Neural cell (in vitro differentiated cells): ENCODE measurements at regions not wholly inside any gene's neighbourhood (a gene's known extent, or its start where the extent isn't known, plus 50 kb on each side); places are given as distances from the start of the nearest gene placed in this dataset.

ENCODE experiments used
- H2AFZ ChIP-seq: fragments of 200-600, 300-800 bp; sonication (generic), shearing (Covaris generic); 2 replicates; pipeline ENCODE4 v1.6.0; 2014; ENCODE audit warnings: low read depth, mild to moderate bottlenecking, antibody characterized with exemption, low read length, moderate library complexity
- H3F3A ChIP-seq: fragments of 200-600 bp; shearing (Covaris generic); 2 replicates; pipeline ENCODE4 v1.6.1; 2016; ENCODE audit warnings: mild to moderate bottlenecking, moderate library complexity, mixed read lengths, antibody characterized with exemption, low read length; ENCODE audit not compliant: insufficient read depth, poor library complexity, severe bottlenecking
- H3K27ac ChIP-seq: fragments of 200-600, 300-800 bp; sonication (generic), shearing (Covaris generic); 2 replicates; pipeline ENCODE4 v1.5.1; 2014; ENCODE audit warnings: mild to moderate bottlenecking, low read length, moderate library complexity
- H3K27me3 ChIP-seq: fragments of 300-800, 200-600 bp; sonication (generic), shearing (Covaris generic); 2 replicates; pipeline ENCODE4 v1.6.0; 2014; ENCODE audit warnings: mild to moderate bottlenecking, low read depth, low read length, moderate library complexity; ENCODE audit not compliant: insufficient read depth
- H3K36me3 ChIP-seq: fragments of 300-800, 200-600 bp; sonication (generic), shearing (Covaris generic); 2 replicates; pipeline ENCODE4 v1.5.1; 2014; ENCODE audit warnings: mild to moderate bottlenecking, antibody characterized with exemption, low read length, moderate library complexity; ENCODE audit not compliant: insufficient read depth
- H3K4me2 ChIP-seq: fragments of 300-800, 200-600 bp; sonication (generic), shearing (Covaris generic); 2 replicates; pipeline ENCODE4 v1.6.0; 2014; ENCODE audit warnings: mild to moderate bottlenecking, low read length
- H3K4me3 ChIP-seq: fragments of 300-800, 200-600 bp; sonication (generic), shearing (Covaris generic); 2 replicates; pipeline ENCODE4 v1.5.1; 2014; ENCODE audit warnings: mild to moderate bottlenecking, low read length, moderate library complexity
- H3K79me2 ChIP-seq: fragments of 200-600 bp; shearing (Covaris generic); replicated peaks from 2 replicates; pipeline ENCODE4 v1.6.0; 2014; ENCODE audit warnings: mild to moderate bottlenecking, low read length, moderate library complexity; ENCODE audit not compliant: insufficient read depth
- H3K9ac ChIP-seq: fragments of 300-800, 200-600 bp; sonication (generic), shearing (Covaris generic); 2 replicates; pipeline ENCODE4 v1.6.1; 2016; ENCODE audit warnings: mild to moderate bottlenecking, low read length, mixed read lengths
- H3K9me2 ChIP-seq: fragments of 200-600 bp; shearing (Covaris generic); 2 replicates; pipeline ENCODE4 v1.6.1; 2016; ENCODE audit warnings: mild to moderate bottlenecking, low read length, mixed read lengths; ENCODE audit not compliant: insufficient read depth
- H3K9me3 ChIP-seq: fragments of 200-600, 300-800 bp; sonication (generic), shearing (Covaris generic); 2 replicates; pipeline ENCODE4 v1.6.1; 2016; ENCODE audit warnings: mild to moderate bottlenecking, mixed run types, low read length, moderate library complexity, mixed read lengths
- H4K20me1 ChIP-seq: fragments of 200-600 bp; shearing (Covaris generic); 2 replicates; pipeline ENCODE4 v1.6.1; 2016; ENCODE audit warnings: mild to moderate bottlenecking, mixed run types; ENCODE audit not compliant: insufficient read depth
- EP300 ChIP-seq: fragments of 450-650 bp; conservative IDR thresholded peaks from 2 replicates; pipeline ENCODE4 v1.6.1; 2014; ENCODE audit warnings: antibody characterized with exemption, mild to moderate bottlenecking, moderate library complexity; ENCODE audit not compliant: poor library complexity, severe bottlenecking
- EZH2 ChIP-seq: fragments of 200-600, 300-800 bp; shearing (Covaris generic), sonication (generic); IDR thresholded peaks from 2 replicates; pipeline ENCODE4 v1.6.1; 2014; ENCODE audit warnings: antibody characterized with exemption, low read length, borderline replicate concordance, mild to moderate bottlenecking; ENCODE audit not compliant: insufficient read depth, poor library complexity, severe bottlenecking
- MXI1 ChIP-seq: fragments of 450-650 bp; conservative IDR thresholded peaks from 2 replicates; pipeline ENCODE4 v1.6.1; 2014; ENCODE audit warnings: antibody characterized with exemption, mild to moderate bottlenecking; ENCODE audit not compliant: poor library complexity, severe bottlenecking
- POLR2AphosphoS5 ChIP-seq: IDR thresholded peaks from 2 replicates; pipeline ENCODE4 v1.6.1; 2012
- RAD21 ChIP-seq: fragments of 450-650 bp; conservative IDR thresholded peaks from 2 replicates; pipeline ENCODE4 v1.6.1; 2014; ENCODE audit warnings: antibody characterized with exemption, mild to moderate bottlenecking, moderate library complexity
- SMC3 ChIP-seq: fragments of 450-650 bp; conservative IDR thresholded peaks from 2 replicates; pipeline ENCODE4 v1.6.1; 2014; ENCODE audit warnings: antibody characterized with exemption, mild to moderate bottlenecking, moderate library complexity; ENCODE audit not compliant: poor library complexity
- TAF1 ChIP-seq: IDR thresholded peaks from 2 replicates; pipeline ENCODE4 v1.6.1; 2012; ENCODE audit warnings: low read depth
- TF ChIP-seq, protein P1 (sequence below): fragments of 450-650 bp; IDR thresholded peaks from 2 replicates; pipeline ENCODE4 v1.5.1; 2014; ENCODE audit warnings: antibody characterized with exemption, mild to moderate bottlenecking, moderate library complexity; ENCODE audit not compliant: poor library complexity, severe bottlenecking
- TF ChIP-seq, protein P2 (sequence below): IDR thresholded peaks from 2 replicates; pipeline ENCODE4 v1.6.1; 2012; ENCODE audit warnings: borderline replicate concordance

DNA sequence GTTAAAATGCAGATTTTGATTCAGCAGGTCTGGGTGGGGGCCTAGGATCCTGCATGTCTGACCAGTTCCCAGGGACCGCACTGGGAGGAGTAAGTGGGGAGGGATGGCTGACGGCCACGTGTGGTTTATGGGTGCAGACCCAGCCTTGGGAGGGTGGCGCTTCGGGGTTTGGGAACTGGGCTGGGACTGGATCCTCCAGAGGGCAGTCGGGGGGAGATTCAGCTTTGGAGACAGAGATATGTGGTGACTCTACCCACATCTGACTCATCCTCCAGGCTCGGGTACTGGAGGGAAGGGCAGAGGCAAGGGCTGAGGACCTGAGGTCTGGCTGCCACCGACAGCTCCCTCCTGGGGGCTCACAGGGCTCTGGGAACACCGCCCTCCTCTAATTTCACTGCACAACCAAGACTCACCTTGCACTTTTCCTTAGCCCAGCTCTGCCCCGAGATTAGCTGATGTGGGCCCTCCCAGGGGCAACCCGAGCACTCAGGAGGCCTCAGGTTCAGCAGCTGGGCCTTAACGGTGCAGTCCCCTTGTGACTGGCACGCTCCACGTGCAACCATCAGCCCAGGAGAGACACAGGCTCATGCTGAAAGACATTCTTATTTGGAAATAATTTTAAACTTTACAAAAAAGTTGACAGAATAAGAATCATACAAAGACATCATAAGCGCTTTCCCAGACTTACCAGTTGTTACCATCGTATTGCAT, 172.8 kb upstream of the PMEPA1 start:
- no peak overlapping the region for H3K4me3 ChIP-seq
- no peak overlapping the region for H3K4me2 ChIP-seq
- H3K9me3 ChIP-seq: no peaks in the 10 kb centered on the region
- no peak overlapping the region for H3K27ac ChIP-seq
- no peaks in the 10 kb centered on the region for H3K36me3 ChIP-seq
- H4K20me1 ChIP-seq: no peaks in the 10 kb centered on the region
- no peak overlapping the region for H3K9ac ChIP-seq
- H3K79me2 ChIP-seq: no peaks in the 10 kb centered on the region
- H3K9me2 ChIP-seq: no peaks in the 10 kb centered on the region
- H3F3A ChIP-seq: no peaks in the 10 kb centered on the region
- H3K27me3 ChIP-seq: no peaks in the 10 kb centered on the region
- no peak overlapping the region for H2AFZ ChIP-seq
- TF ChIP-seq, protein P1, sequence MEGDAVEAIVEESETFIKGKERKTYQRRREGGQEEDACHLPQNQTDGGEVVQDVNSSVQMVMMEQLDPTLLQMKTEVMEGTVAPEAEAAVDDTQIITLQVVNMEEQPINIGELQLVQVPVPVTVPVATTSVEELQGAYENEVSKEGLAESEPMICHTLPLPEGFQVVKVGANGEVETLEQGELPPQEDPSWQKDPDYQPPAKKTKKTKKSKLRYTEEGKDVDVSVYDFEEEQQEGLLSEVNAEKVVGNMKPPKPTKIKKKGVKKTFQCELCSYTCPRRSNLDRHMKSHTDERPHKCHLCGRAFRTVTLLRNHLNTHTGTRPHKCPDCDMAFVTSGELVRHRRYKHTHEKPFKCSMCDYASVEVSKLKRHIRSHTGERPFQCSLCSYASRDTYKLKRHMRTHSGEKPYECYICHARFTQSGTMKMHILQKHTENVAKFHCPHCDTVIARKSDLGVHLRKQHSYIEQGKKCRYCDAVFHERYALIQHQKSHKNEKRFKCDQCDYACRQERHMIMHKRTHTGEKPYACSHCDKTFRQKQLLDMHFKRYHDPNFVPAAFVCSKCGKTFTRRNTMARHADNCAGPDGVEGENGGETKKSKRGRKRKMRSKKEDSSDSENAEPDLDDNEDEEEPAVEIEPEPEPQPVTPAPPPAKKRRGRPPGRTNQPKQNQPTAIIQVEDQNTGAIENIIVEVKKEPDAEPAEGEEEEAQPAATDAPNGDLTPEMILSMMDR: no peak
- TF ChIP-seq SMC3: no peak
- TF ChIP-seq MXI1: no peak
- TF ChIP-seq, protein P2, sequence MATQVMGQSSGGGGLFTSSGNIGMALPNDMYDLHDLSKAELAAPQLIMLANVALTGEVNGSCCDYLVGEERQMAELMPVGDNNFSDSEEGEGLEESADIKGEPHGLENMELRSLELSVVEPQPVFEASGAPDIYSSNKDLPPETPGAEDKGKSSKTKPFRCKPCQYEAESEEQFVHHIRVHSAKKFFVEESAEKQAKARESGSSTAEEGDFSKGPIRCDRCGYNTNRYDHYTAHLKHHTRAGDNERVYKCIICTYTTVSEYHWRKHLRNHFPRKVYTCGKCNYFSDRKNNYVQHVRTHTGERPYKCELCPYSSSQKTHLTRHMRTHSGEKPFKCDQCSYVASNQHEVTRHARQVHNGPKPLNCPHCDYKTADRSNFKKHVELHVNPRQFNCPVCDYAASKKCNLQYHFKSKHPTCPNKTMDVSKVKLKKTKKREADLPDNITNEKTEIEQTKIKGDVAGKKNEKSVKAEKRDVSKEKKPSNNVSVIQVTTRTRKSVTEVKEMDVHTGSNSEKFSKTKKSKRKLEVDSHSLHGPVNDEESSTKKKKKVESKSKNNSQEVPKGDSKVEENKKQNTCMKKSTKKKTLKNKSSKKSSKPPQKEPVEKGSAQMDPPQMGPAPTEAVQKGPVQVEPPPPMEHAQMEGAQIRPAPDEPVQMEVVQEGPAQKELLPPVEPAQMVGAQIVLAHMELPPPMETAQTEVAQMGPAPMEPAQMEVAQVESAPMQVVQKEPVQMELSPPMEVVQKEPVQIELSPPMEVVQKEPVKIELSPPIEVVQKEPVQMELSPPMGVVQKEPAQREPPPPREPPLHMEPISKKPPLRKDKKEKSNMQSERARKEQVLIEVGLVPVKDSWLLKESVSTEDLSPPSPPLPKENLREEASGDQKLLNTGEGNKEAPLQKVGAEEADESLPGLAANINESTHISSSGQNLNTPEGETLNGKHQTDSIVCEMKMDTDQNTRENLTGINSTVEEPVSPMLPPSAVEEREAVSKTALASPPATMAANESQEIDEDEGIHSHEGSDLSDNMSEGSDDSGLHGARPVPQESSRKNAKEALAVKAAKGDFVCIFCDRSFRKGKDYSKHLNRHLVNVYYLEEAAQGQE: no peak
- TF ChIP-seq EZH2: no peak
- TF ChIP-seq EP300: no peak

DNA sequence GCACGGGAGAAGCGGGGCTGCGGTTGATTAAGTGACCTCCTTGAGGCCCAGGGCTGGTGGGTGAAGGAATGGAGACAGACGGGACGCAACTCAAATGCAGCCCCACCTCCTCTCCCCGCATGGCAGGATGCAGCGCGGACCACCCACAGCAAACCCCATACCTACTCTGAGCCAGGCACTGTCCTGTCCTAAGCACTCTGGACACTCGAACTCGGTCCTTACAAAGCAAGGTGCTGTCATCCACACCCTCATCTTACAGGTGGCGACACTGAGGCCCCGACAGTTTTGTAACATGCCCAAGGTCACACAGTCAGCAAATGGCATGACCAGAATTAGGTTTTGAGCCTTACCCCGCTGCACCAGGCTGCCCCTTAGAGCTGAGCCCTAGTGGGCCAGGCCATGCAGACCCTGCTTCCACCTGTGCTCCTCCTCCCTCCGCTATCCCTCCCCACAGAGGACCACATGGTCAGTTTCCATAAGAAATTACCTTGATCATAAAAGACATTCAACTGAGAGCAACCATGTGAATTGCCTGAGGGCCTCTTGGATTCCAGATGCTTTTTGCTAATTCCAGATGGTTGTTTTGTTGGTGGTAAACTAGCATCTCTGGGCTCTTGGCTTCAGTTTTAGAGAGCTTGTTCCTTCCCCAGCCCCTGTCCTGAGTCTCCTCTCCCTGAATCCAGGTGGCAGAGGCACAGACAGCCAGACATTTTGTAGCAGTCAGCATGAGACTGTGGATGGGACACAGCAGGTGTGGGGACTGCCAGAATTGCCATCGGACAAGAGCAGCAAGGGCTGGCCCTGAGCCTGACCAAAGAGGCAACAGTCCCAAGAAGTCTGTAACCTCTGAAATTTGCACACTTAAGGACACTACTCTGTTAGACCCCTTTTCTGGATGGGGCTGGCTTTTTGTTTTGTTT, 171.9 kb upstream of the PMEPA1 start:
- H3K4me3 ChIP-seq: no peak overlapping the region
- H3F3A ChIP-seq: no peaks in the 10 kb centered on the region
- no peak overlapping the region for H3K9ac ChIP-seq
- no peaks in the 10 kb centered on the region for H3K9me2 ChIP-seq
- no peak overlapping the region for H3K4me2 ChIP-seq
- no peaks in the 10 kb centered on the region for H3K79me2 ChIP-seq
- H3K27me3 ChIP-seq: no peaks in the 10 kb centered on the region
- H3K36me3 ChIP-seq: no peaks in the 10 kb centered on the region
- no peaks in the 10 kb centered on the region for H3K9me3 ChIP-seq
- H3K27ac ChIP-seq: no peak overlapping the region
- TF ChIP-seq, protein P2: no peak
- no peak for TF ChIP-seq EZH2
- no peak for TF ChIP-seq TAF1
- TF ChIP-seq, protein P1: no peak
- no peak for TF ChIP-seq EP300
- no peak for TF ChIP-seq POLR2AphosphoS5
- TF ChIP-seq RAD21: no peak
- H4K20me1 ChIP-seq: no peaks in the 10 kb centered on the region
- no peak overlapping the region for H2AFZ ChIP-seq
